Adrenal gland (tissue), 9 donors: ENCODE measurements at regions not wholly inside any gene's neighbourhood (a gene's known extent, or its start where the extent isn't known, plus 50 kb on each side); places are given as distances from the start of the nearest gene placed in this dataset.

Experiments used
- DNase-seq, 7 donors: peaks; one replicate each; pipeline ENCODE4 v3.0.0-alpha.2; 2019 to 2020
- H3K27ac ChIP-seq, 5 donors: fragments of 200-600 bp; sonication (generic) in 4 of 5; 1 replicate in 3 of 5; 2 replicates in 2 of 5; pipeline versions ENCODE4 v1.5.1 to v1.8.0; 2016 to 2020; ENCODE audit warnings: mild to moderate bottlenecking in 1 of 5
- H3K27me3 ChIP-seq: fragments of 200-600 bp; 2 replicates; pipeline ENCODE4 v1.8.0; 2021
- H3K36me3 ChIP-seq, 2 donors: fragments of 200-600 bp; replicated peaks in 1 of 2; 1 replicate in 1 of 2; 2 replicates in 1 of 2; pipeline versions ENCODE4 v1.5.1 to v1.8.0; 2018 to 2022
- H3K4me1 ChIP-seq, 2 donors: fragments of 200-600 bp; replicated peaks in 1 of 2; 1 replicate in 1 of 2; 2 replicates in 1 of 2; pipeline versions ENCODE4 v1.5.1 to v1.8.0; 2018 to 2021
- H3K4me3 ChIP-seq, 4 donors: fragments of 200-600 bp; sonication (generic) in 3 of 4; one replicate each; pipeline ENCODE4 v1.5.1; 2016 to 2018
- H3K9me3 ChIP-seq, 3 donors: fragments of 200-600 bp; sonication (generic) in 1 of 3; replicated peaks in 1 of 3; 1 replicate in 2 of 3; 2 replicates in 1 of 3; pipeline versions ENCODE4 v1.5.1 to v1.8.0; 2016 to 2021
- CTCF ChIP-seq, 6 experiments: fragments of 450-650 bp in 4 of 6; fragments of 200-600 bp in 2 of 6; sonication (generic) in 1 of 6; IDR thresholded peaks; 1 replicate in 5 of 6; 2 replicates in 1 of 6; pipeline versions ENCODE4 v1.5.1 to v1.8.0; 2016 to 2021; ENCODE audit warnings: antibody characterized with exemption in 6 of 6, mild to moderate bottlenecking in 2 of 6, moderate library complexity in 1 of 6
- POLR2A ChIP-seq, 2 donors: fragments of 450-650 bp; IDR thresholded peaks; one replicate each; pipeline ENCODE4 v1.6.1; 2017; ENCODE audit warnings: antibody characterized with exemption in 2 of 2, mild to moderate bottlenecking in 2 of 2, moderate library complexity in 1 of 2
- WGBS, 4 donors: extraction: QIAGEN DNeasy Blood & Tissue Kit in 2 of 4; methylation state at CpG; one replicate each; pipeline versions ENCODE4 v1.1.5 to v1.1.7; 2013 to 2017; 5-methylcytosine and 5-hydroxymethylcytosine counted together
- intact Hi-C, 2 donors: fragments of 100-400 bp; cut with DNase I; formaldehyde crosslinking; loops; one replicate each; pipeline versions ENCODE4 v1.14.1 to v1.15.0; 2022 to 2023
- donor health status: healthy with polysubstance abuse.
- donor health status: Bipolar disorder and iron deficiency.
- donor health status: DM: yes; HTN: yes; CAD: no.
- donor health status: DM: no; HTN: no; CAD: no.
- donor health status: DM: no; HTN: no; CAD: no.

DNA sequence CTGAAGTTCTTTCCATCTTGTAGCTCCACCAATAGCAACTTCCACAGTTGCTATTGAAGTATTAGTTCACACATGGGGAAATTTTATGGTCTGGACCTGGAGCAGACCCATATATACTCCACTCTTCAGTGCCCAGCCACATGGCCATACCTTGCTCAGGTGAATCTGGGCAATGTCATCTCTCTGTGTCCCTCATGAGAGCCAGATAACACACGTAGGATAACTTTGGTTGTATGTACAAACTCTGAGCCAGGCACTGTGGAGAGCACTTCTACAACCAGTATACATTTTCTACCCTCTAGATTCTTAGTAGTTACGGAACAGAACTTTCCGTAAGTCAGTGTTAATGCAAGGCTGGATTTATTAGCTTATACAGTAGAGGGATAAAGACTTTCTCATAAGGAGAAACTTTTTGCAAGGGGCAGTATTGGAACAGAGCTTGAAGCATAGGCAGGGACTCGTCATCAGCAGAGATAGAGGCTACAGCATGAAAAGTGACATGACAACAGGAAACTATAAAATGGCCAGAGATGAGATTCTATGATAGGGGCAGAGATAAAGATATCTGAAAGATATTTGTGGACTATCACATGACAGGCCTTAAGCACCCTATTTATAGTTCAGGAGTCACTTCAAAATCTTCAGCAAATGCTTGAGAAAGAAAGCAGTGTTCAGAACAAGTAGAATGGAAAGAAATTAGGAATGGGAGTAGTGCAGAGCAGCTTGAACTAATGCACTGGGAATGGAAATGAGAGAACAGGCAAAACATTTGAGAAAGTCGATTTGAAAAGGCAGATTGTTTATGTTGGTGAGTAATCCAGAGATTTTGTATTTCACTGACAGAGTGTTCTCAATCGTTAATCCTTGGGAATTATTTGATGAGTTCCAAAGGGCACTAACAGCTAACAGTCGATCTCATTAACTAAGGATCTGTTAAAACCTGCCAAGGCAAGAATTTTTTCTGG, 481.8 kb downstream of the USP25 start:
- Histone ChIP-seq H3K36me3 (no peaks in the 10 kb centered on the region), H3K27me3 (no peaks in the 10 kb centered on the region), H3K27ac (peak overlapping the region in 4 of 5 donors; percentile 24 to 73 (median 59)), H3K9me3 (no peaks in the 10 kb centered on the region), H3K4me1 (peaks cover 19 to 36% of the 10 kb centered on the region in 2 donors), H3K4me3 (peak overlapping the region in 1 of 4 donors; percentile 1)
- 43 to 51% (median 45%) methylated on average over 7 of the region's 7 CpGs for WGBS, 4 donors
- no peak for TF ChIP-seq CTCF (IDR thresholded peaks at IDR 0.05)
- TF ChIP-seq POLR2A (IDR thresholded peaks at IDR 0.05), result no peak
- DNase-seq, result no peak
- intact Hi-C loops, result no loop called here

- 92 to 98% (median 94%) methylated on average over 3 of the region's 3 CpGs for WGBS, 4 donors
- TF ChIP-seq POLR2A (IDR thresholded peaks at IDR 0.05) (no peak), CTCF (IDR thresholded peaks at IDR 0.05) (no peak)
- intact Hi-C loops, result no loop called here
- peaks cover 19 to 36% of the 10 kb centered on the region in 2 donors for H3K4me1 ChIP-seq
- H3K9me3 ChIP-seq, result no peaks in the 10 kb centered on the region
- H3K36me3 ChIP-seq, result no peaks in the 10 kb centered on the region
- no peak for DNase-seq
- H3K27me3 ChIP-seq, result no peaks in the 10 kb centered on the region
- H3K4me3 ChIP-seq, result no peak overlapping the region
- no peak overlapping the region for H3K27ac ChIP-seq
These were observed 483.7 kb downstream of the USP25 start for GRCh38 chr21:16213518-16213917.

DNA sequence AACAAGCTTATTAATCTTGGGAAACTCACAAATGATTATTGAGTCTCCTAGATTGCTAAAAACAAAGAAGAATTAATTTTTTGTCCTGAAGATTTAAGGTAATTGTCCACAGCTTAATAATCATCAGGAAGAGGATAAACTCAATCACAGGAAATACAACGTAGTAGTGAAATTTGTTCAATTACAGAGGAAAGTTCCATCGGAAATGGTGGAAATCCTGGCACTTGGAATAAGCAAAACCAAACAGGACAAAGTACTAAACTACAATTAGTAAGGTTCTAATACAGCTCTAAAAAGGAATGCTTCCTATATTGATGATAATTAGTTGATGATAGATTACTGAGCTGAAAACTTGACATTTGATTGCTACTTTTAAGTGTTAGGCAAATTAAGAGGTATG, 485.4 kb downstream of the USP25 start:
- DNase-seq, result no peak
- H3K27me3 ChIP-seq, result no peaks in the 10 kb centered on the region
- intact Hi-C loops, result no loop called here
- WGBS, 4 donors, result 81 to 91% (median 84%) methylated on average over 2 of the region's 2 CpGs
- no peaks in the 10 kb centered on the region for H3K36me3 ChIP-seq
- H3K4me3 ChIP-seq, result no peak overlapping the region
- no peak for TF ChIP-seq CTCF (IDR thresholded peaks at IDR 0.05)
- TF ChIP-seq POLR2A (IDR thresholded peaks at IDR 0.05), result no peak
- peak overlapping the region in 1 of 5 donors; percentile 15 for H3K27ac ChIP-seq
- peaks cover 19 to 36% of the 10 kb centered on the region in 2 donors for H3K4me1 ChIP-seq
- H3K9me3 ChIP-seq, result no peaks in the 10 kb centered on the region

- Histone ChIP-seq H3K27ac (peak overlapping the region in 1 of 5 donors; percentile 15), H3K4me1 (peaks cover 19 to 36% of the 10 kb centered on the region in 2 donors), H3K4me3 (no peak overlapping the region), H3K36me3 (no peaks in the 10 kb centered on the region), H3K9me3 (no peaks in the 10 kb centered on the region), H3K27me3 (no peaks in the 10 kb centered on the region)
- WGBS, 4 donors, result 26 to 41% (median 28%) methylated on average over 2 of the region's 2 CpGs
- TF ChIP-seq POLR2A (IDR thresholded peaks at IDR 0.05) (no peak), CTCF (IDR thresholded peaks at IDR 0.05) (no peak)
- no peak for DNase-seq
- intact Hi-C loops, result no loop called here
These were observed 485.9 kb downstream of the USP25 start for GRCh38 chr21:16215663-16216183.
